WI38 (cell line): ENCODE measurements at regions not wholly inside any gene's neighbourhood (a gene's known extent, or its start where the extent isn't known, plus 50 kb on each side); places are given as distances from the start of the nearest gene placed in this dataset.
"Not testable (repeated sequence)": the region's sequence is repeated elsewhere in the genome, so short reads cannot be mapped to it uniquely, and the experiment has no call there.

Experiments
- H3K4me3 ChIP-seq: 2 replicates; pipeline ENCODE4 v1.5.1; 2011; ENCODE audit warnings: low read depth, mild to moderate bottlenecking, control low read depth, low read length
- TF ChIP-seq, protein P1 (sequence below): IDR thresholded peaks from 2 replicates; pipeline ENCODE4 v1.5.1; 2012; ENCODE audit warnings: low read depth, mild to moderate bottlenecking, control low read depth, low read length

- TF ChIP-seq, protein P1, sequence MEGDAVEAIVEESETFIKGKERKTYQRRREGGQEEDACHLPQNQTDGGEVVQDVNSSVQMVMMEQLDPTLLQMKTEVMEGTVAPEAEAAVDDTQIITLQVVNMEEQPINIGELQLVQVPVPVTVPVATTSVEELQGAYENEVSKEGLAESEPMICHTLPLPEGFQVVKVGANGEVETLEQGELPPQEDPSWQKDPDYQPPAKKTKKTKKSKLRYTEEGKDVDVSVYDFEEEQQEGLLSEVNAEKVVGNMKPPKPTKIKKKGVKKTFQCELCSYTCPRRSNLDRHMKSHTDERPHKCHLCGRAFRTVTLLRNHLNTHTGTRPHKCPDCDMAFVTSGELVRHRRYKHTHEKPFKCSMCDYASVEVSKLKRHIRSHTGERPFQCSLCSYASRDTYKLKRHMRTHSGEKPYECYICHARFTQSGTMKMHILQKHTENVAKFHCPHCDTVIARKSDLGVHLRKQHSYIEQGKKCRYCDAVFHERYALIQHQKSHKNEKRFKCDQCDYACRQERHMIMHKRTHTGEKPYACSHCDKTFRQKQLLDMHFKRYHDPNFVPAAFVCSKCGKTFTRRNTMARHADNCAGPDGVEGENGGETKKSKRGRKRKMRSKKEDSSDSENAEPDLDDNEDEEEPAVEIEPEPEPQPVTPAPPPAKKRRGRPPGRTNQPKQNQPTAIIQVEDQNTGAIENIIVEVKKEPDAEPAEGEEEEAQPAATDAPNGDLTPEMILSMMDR = no peak
- H3K4me3 ChIP-seq = no peak overlapping the region
Measured at GRCh38 chr1:55877437-55878232, 662.5 kb upstream of the USP24 start.

DNA sequence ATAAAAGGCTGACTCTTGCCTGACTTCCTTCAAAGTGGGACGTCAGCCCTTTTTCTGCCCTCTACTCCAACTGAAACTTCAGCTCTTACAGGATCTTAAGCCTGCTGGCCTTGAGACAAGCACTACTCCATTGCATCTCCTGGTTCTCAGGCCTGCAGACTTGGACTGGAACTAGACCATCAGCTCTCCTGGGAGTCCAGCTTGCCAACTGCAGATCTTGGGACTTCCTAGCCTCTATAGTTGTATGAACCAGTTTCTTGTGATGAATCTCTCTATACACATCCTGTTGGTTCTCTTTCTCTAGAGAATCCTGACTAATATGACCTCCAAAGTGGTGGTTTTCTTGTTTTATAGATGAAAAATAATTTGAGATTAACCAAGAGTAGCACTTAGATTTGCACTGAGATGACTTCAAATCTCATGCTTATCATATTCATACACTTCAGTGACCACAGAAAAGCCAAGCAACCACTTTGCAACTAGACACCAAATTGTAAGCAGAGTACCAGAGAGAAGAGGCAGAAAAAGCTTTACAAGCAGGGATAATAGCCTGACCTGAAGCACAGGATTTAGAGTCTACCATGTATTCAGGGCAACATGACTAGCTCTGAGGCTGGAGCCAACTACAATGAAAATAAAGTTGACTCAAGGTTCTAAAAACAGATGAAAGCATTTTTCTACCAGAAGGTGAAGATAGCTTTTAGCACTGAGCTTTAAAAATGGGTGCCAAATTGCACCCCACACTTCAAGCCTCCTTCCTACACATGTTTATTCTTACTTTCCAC, 661.3 kb upstream of the USP24 start:
- TF ChIP-seq, protein P1 = no peak
- H3K4me3 ChIP-seq = no peak overlapping the region

GRCh38 chr1:55870106-55870505, 654.9 kb upstream of the USP24 start:
- TF ChIP-seq, protein P1 = no peak
- no peak overlapping the region for H3K4me3 ChIP-seq

DNA sequence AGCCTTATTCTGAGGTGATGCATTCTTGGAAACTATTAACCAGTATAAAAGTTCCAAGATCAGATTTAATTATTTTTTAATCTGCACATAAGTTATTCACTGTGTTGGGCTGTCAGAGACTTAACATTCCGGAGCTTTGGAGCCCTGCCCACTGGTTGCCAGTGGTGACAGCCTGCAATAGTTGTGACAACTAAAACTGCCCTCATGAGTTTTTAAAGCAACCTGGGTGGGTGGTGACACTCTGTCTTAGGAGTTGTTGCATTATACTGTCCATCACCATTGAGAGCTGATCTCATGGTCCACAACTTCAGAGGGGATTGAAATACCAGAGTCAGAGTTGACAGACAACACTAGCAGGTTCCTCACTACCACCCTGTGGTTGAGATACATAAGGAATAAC, 653.9 kb upstream of the USP24 start:
- TF ChIP-seq, protein P1 = no peak
- H3K4me3 ChIP-seq = no peak overlapping the region

GRCh38 chr1:55868026-55868425, 652.9 kb upstream of the USP24 start:
- TF ChIP-seq, protein P1 = no peak
- H3K4me3 ChIP-seq = no peak overlapping the region

DNA sequence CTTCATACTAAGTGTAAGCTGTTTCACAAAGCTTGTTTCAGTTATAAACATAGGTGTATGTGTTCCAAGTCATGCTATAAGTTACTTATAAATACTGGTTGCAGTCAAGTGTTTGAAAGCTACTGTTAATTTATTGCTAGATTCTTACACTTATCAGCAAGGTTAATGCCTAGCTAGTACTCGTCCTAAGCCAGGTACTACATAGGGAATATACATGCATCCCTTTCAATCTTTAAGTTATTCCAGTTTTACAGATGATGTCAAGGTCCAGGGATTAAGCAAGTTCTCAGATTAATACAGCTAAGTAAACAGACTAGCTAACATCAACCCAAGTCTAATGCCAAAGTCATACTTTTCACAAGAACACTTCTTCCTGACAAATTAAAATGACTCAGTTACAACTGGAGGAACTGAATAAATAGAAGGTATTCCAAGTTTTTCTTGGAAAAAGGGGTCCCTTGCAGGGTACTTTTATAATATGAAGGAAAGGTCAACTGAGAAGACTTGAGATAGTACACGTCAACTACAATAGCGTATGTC, 652.2 kb upstream of the USP24 start:
- TF ChIP-seq, protein P1 = no peak
- no peak overlapping the region for H3K4me3 ChIP-seq

DNA sequence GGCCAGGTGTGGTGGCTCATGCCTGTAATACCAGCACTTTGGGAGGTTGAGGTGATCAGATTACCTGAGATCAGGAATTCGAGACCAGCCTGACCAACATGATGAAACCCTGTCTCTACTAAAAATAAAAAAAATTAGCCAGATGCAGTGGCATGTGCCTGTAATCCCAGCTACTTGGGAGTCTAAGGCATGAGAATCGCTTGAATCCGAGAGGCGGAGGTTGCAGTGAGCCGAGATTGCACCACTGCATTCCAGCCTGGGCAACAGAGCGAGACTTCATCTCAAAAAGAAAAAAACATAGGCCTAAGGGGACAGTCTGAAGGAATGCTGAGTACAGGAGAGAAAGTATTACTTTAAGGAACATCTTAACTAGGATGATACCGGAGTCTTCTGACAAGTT, 650.6 kb upstream of the USP24 start:
- not testable (repeated sequence) for H3K4me3 ChIP-seq
